ENCODE measurements at regions not wholly inside any gene's neighbourhood (a gene's known extent, or its start where the extent isn't known, plus 50 kb on each side); places are given as distances from the start of the nearest gene placed in this dataset.

GRCh38 chr20:23242104-23242503 lies 108.5 kb upstream of the NXT1 start:
- TF ChIP-seq POLR2A (IDR thresholded peaks at IDR 0.05; ENCODE audit: low read length): no peak
- TF ChIP-seq GATA1 (IDR thresholded peaks at IDR 0.05; ENCODE audit: low read depth, low read length): no peak
